ENCODE measurements at regions not wholly inside any gene's neighbourhood (a gene's known extent, or its start where the extent isn't known, plus 50 kb on each side); places are given as distances from the start of the nearest gene placed in this dataset.
"Not testable (repeated sequence)": the region's sequence is repeated elsewhere in the genome, so short reads cannot be mapped to it uniquely, and the experiment has no call there.

- not testable (repeated sequence) for H3K4me1 ChIP-seq (ENCODE audit: control insufficient read depth, insufficient read depth, low read length); H3K27me3 ChIP-seq (ENCODE audit: control insufficient read depth, insufficient read depth, low read length); H3K36me3 ChIP-seq (ENCODE audit: control insufficient read depth, insufficient read depth, low read length); H3K9me3 ChIP-seq (ENCODE audit: control insufficient read depth, low read depth, low read length); H3K27ac ChIP-seq (ENCODE audit: low read length); H3K4me3 ChIP-seq (ENCODE audit: low read length); DNase-seq
- WGBS (ENCODE audit: insufficient coverage, low lambda C conversion rate): no CpG with 5 or more reads among the region's 18 CpGs
Measured at GRCh38 chr1:60873396-60873795, 209.0 kb upstream of the NFIA start.

DNA sequence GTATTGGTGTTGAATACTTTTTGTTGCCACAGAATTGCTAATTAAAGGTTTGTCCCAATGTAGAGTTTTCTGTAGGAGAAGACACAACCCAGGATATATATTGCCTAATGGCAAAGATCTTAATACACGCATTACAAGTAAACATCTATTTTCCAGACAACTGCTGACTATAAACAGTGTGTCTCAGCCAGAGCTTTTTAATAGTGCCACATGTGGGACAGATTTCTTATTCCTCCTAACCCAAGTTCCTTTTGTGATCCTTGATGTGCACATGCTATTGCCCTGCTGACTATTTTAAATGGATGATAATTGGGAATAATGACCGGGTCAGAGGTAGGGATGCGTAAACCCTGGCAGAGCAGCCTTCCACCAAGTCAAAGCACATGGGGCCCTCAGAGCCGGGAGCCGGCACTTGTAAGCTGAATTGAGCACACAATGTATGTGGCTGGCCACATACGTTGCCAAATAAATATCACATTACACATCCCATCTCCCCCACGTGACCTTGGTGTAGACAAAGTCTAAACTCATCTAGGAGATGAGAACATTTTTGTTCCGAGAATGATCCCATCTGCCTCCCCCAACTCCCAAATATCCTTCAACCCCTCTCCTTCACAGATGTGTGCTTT, 209.8 kb upstream of the NFIA start:
- Histone ChIP-seq H3K9me3 (ENCODE audit: control insufficient read depth, low read depth, low read length) (no peaks in the 10 kb centered on the region), H3K27me3 (ENCODE audit: control insufficient read depth, insufficient read depth, low read length) (no peaks in the 10 kb centered on the region), H3K4me3 (ENCODE audit: low read length) (no peak overlapping the region), H3K27ac (ENCODE audit: low read length) (no peak overlapping the region), H3K36me3 (ENCODE audit: control insufficient read depth, insufficient read depth, low read length) (no peaks in the 10 kb centered on the region), H3K4me1 (ENCODE audit: control insufficient read depth, insufficient read depth, low read length) (peaks cover 4% of the 10 kb centered on the region)
- no peak for DNase-seq
- WGBS (ENCODE audit: insufficient coverage, low lambda C conversion rate): no CpG with 5 or more reads among the region's 8 CpGs

DNA sequence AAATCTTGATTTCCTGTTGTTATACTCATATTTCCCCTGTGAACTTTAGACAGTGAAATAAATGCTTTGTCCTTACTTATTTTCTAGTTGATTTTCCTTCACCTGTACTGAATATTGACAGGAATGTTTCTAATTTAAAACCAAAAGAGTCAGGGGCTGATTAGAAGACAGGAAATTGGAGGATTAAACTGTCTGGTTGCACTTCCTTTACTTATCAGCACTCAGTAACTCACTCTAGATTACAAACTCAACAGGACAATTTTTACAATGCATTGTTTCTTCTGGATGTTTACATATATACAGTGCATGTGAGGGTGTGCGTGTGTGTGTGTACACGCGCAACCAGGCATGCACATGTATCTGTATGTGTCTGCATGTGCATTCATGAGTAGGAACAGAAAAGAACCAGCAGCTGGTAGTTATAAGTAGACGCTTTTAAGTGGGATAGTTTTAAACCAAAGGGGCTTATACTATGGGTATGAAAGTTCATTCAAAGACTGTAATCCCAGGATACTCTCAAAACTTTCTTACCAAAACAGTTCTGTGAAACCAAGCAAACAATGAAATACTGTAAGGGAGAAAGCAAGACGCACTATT, 212.0 kb upstream of the NFIA start:
- 100% methylated on average over 1 of the region's 5 CpGs for WGBS (ENCODE audit: insufficient coverage, low lambda C conversion rate)
- Histone ChIP-seq H3K27ac (ENCODE audit: low read length) (no peak overlapping the region), H3K36me3 (ENCODE audit: control insufficient read depth, insufficient read depth, low read length) (no peaks in the 10 kb centered on the region), H3K27me3 (ENCODE audit: control insufficient read depth, insufficient read depth, low read length) (no peaks in the 10 kb centered on the region), H3K4me1 (ENCODE audit: control insufficient read depth, insufficient read depth, low read length) (peaks cover 18% of the 10 kb centered on the region), H3K4me3 (ENCODE audit: low read length) (no peak overlapping the region), H3K9me3 (ENCODE audit: control insufficient read depth, low read depth, low read length) (no peaks in the 10 kb centered on the region)
- DNase-seq: no peak

DNA sequence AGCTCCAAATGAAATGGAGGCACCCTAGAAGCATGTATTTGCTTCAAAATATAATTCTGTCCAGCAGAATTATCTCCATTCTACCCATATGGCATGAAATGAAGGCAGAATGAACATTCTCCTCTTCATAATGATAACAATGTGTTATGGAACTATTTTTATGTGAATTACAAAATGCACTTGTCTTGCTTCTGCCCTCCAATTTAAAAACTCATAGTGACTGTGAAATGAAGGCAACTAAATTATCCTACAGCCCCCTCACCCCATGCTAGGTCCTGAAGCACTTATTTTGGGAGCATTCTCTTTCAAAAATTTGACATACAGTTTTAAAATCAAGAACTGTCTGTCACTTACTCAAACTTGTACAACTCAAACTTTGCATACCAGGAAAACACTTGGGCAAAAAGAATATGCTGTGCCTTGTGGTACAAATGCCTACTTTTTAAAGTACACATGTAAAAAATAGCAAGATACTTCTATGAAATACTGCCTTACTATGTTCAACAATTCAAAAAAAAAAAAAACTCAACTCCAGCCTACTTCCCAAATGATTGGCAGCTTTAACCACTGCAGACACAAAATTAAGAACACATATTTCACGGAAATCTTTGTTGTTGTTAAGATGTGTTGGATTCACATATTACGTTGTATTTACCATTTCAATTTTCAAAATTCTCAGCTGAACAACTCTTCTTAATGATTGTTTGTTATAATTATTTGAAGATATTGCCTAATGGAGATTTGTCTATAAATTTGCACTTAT, 213.3 kb upstream of the NFIA start:
- Histone ChIP-seq H3K9me3 (ENCODE audit: control insufficient read depth, low read depth, low read length) (no peaks in the 10 kb centered on the region), H3K27ac (ENCODE audit: low read length) (no peak overlapping the region), H3K36me3 (ENCODE audit: control insufficient read depth, insufficient read depth, low read length) (no peaks in the 10 kb centered on the region), H3K4me1 (ENCODE audit: control insufficient read depth, insufficient read depth, low read length) (peaks cover 18% of the 10 kb centered on the region), H3K4me3 (ENCODE audit: low read length) (no peak overlapping the region), H3K27me3 (ENCODE audit: control insufficient read depth, insufficient read depth, low read length) (no peaks in the 10 kb centered on the region)
- WGBS (ENCODE audit: insufficient coverage, low lambda C conversion rate): no CpG with 5 or more reads among the region's 2 CpGs
- DNase-seq: no peak

- whole genome bisulfite sequencing (ENCODE audit: insufficient coverage, low lambda C conversion rate): 100% methylated on average over 1 of the region's 12 CpGs
- no peaks in the 10 kb centered on the region for H3K27me3 ChIP-seq (ENCODE audit: control insufficient read depth, insufficient read depth, low read length)
- no peaks in the 10 kb centered on the region for H3K36me3 ChIP-seq (ENCODE audit: control insufficient read depth, insufficient read depth, low read length)
- DNase-seq: no peak
- H3K9me3 ChIP-seq (ENCODE audit: control insufficient read depth, low read depth, low read length): no peaks in the 10 kb centered on the region
- H3K27ac ChIP-seq (ENCODE audit: low read length): peak overlapping the region; percentile 77
- peaks cover 18% of the 10 kb centered on the region for H3K4me1 ChIP-seq (ENCODE audit: control insufficient read depth, insufficient read depth, low read length)
- no peak overlapping the region for H3K4me3 ChIP-seq (ENCODE audit: low read length)
Measured at GRCh38 chr1:60867782-60868181, 214.6 kb upstream of the NFIA start.

DNA sequence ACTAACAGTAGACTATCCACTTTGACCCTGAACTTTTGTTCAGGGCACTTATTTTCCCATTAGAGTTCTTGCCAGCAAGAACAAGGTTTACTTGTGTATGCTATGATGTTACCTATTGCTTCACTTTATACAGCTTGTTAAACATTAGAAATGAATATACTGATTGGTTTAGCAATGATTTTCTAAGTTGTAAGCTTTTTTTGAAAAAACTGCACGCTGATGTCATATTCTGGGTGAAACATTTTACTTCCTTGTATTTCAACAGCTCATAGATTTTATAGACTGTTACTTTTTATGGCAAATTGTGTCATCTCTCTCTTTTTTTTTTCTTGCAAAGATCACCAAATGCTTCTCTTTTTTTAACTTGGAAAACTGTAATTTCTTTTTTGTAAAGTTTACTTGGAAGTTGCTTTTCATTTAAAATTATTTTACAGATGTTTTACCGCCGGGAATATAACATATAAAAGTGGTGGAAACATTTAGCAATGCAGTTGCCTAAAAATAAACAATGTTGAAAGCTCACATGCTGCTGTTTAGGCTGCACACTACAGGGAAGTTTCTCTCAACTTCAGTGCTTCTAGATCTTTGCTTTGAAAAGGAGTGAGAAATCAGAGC, 215.3 kb upstream of the NFIA start:
- H3K27ac ChIP-seq (ENCODE audit: low read length): peak overlapping the region; percentile 77

DNA sequence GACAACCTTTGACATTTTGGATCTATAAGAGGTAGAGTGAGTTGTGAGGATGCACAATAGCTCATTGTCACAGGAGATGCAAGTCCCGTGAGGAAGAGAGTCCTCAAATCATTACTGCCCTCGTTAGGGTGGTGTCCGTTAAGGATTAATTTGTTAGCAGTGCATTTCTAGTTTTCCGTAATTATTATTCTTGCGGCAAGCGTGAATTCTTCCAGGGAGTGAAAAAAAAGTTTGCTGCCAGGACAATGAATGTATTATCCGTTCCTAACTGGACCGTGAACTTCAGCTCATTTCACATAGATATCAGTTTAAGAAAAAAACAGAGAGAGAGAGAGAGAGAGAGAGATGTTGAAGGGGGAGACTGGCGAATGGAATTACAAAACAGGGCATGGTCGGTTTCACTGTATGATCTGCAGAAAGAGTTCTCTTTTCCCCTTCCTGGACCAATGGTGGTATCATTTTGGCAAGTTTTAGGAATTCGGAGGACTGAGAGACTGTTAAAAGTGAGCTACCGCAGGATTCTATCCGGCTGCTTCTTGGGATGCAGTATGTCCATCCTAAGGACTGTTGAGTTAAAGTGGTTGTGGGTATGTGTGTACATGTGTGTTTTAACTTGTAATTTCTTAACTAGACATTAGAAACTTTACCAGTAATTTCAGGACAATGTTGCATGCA, 216.0 kb upstream of the NFIA start:
- Histone ChIP-seq H3K4me3 (ENCODE audit: low read length) (no peak overlapping the region), H3K27ac (ENCODE audit: low read length) (peak overlapping the region; percentile 77), H3K9me3 (ENCODE audit: control insufficient read depth, low read depth, low read length) (no peaks in the 10 kb centered on the region), H3K36me3 (ENCODE audit: control insufficient read depth, insufficient read depth, low read length) (no peaks in the 10 kb centered on the region), H3K4me1 (ENCODE audit: control insufficient read depth, insufficient read depth, low read length) (peaks cover 18% of the 10 kb centered on the region), H3K27me3 (ENCODE audit: control insufficient read depth, insufficient read depth, low read length) (no peaks in the 10 kb centered on the region)
- 39% methylated on average over 4 of the region's 13 CpGs for WGBS (ENCODE audit: insufficient coverage, low lambda C conversion rate)
- DNase-seq: no peak

More for the DNA sequence above, 215.3 kb upstream of the NFIA start:
- Histone ChIP-seq H3K36me3 (ENCODE audit: control insufficient read depth, insufficient read depth, low read length) (no peaks in the 10 kb centered on the region), H3K4me1 (ENCODE audit: control insufficient read depth, insufficient read depth, low read length) (peaks cover 18% of the 10 kb centered on the region), H3K4me3 (ENCODE audit: low read length) (no peak overlapping the region), H3K27me3 (ENCODE audit: control insufficient read depth, insufficient read depth, low read length) (no peaks in the 10 kb centered on the region), H3K9me3 (ENCODE audit: control insufficient read depth, low read depth, low read length) (no peaks in the 10 kb centered on the region)
- DNase-seq: peak; percentile 84 to 95
- WGBS (ENCODE audit: insufficient coverage, low lambda C conversion rate): 0% methylated on average over 1 of the region's 3 CpGs

- peaks cover 18% of the 10 kb centered on the region for H3K4me1 ChIP-seq (ENCODE audit: control insufficient read depth, insufficient read depth, low read length)
- 90% methylated on average over 2 of the region's 8 CpGs for WGBS (ENCODE audit: insufficient coverage, low lambda C conversion rate)
- H3K27me3 ChIP-seq (ENCODE audit: control insufficient read depth, insufficient read depth, low read length): no peaks in the 10 kb centered on the region
- no peaks in the 10 kb centered on the region for H3K9me3 ChIP-seq (ENCODE audit: control insufficient read depth, low read depth, low read length)
- no peak overlapping the region for H3K4me3 ChIP-seq (ENCODE audit: low read length)
- H3K27ac ChIP-seq (ENCODE audit: low read length): no peak overlapping the region
- DNase-seq: no peak
- H3K36me3 ChIP-seq (ENCODE audit: control insufficient read depth, insufficient read depth, low read length): no peaks in the 10 kb centered on the region
Measured at GRCh38 chr1:60865166-60865565, 217.2 kb upstream of the NFIA start.

- WGBS (ENCODE audit: insufficient coverage, low lambda C conversion rate): 100% methylated on average over 2 of the region's 5 CpGs
- Histone ChIP-seq H3K9me3 (ENCODE audit: control insufficient read depth, low read depth, low read length) (no peaks in the 10 kb centered on the region), H3K27ac (ENCODE audit: low read length) (no peak overlapping the region), H3K4me3 (ENCODE audit: low read length) (no peak overlapping the region), H3K4me1 (ENCODE audit: control insufficient read depth, insufficient read depth, low read length) (peaks cover 18% of the 10 kb centered on the region), H3K27me3 (ENCODE audit: control insufficient read depth, insufficient read depth, low read length) (no peaks in the 10 kb centered on the region), H3K36me3 (ENCODE audit: control insufficient read depth, insufficient read depth, low read length) (no peaks in the 10 kb centered on the region)
- no peak for DNase-seq
Measured at GRCh38 chr1:60864722-60865121, 217.6 kb upstream of the NFIA start.

GRCh38 chr1:60863131-60863530, 219.2 kb upstream of the NFIA start:
- no peak for DNase-seq
- Histone ChIP-seq H3K9me3 (ENCODE audit: control insufficient read depth, low read depth, low read length) (no peaks in the 10 kb centered on the region), H3K27ac (ENCODE audit: low read length) (no peak overlapping the region), H3K27me3 (ENCODE audit: control insufficient read depth, insufficient read depth, low read length) (no peaks in the 10 kb centered on the region), H3K36me3 (ENCODE audit: control insufficient read depth, insufficient read depth, low read length) (no peaks in the 10 kb centered on the region), H3K4me3 (ENCODE audit: low read length) (no peak overlapping the region), H3K4me1 (ENCODE audit: control insufficient read depth, insufficient read depth, low read length) (peaks cover 18% of the 10 kb centered on the region)
- no CpG with 5 or more reads among the region's 1 CpG for WGBS (ENCODE audit: insufficient coverage, low lambda C conversion rate)

Data from large intestine (tissue), 3 donors.